HepG2 (cell line): ENCODE measurements at regions not wholly inside any gene's neighbourhood (a gene's known extent, or its start where the extent isn't known, plus 50 kb on each side); places are given as distances from the start of the nearest gene placed in this dataset.
A peak's percentile ranks its signal among the peaks of the same experiment; 100 is the strongest.

Experiments
- ATAC-seq: fragments of 200-7000 bp; cut with Tn5 transposase; 3 replicates; pipeline ENCODE4 v1.9.1; 2020; ENCODE audit warnings: mild to moderate bottlenecking, moderate library complexity
- BruUV-seq: library from RNA; stranded (reverse); fragments of 400-500 nt; replicated peaks from 2 replicates; lab custom pipeline; 2021; lab: Mats Ljungman, UMichigan
- CTCF ChIA-PET: fragments of 300-600 bp; formaldehyde crosslinking; extraction: SDS; loops from one replicate; lab custom pipeline; 2021; ENCODE audit warnings: low total read pairs, inconsistent platforms, low intra/inter-chr PET ratio; lab: Yijun Ruan, JAX
- POLR2A ChIA-PET: fragments of 350-600 bp; sonication (Branson Sonifier 250); formaldehyde crosslinking; loops from one replicate; lab custom pipeline; 2020; ENCODE audit warnings: antibody characterized with exemption, inconsistent platforms; lab: Yijun Ruan, JAX
- DNase-seq: peaks from one replicate; pipeline ENCODE4 v3.0.0-alpha.2; 2015; ENCODE audit warnings: low spot score
- FAIRE-seq: peaks from 3 replicates; lab custom pipeline; 2011; peaks lifted over from hg19 to GRCh38; lab: Jason Lieb, UNC
- H2AFZ ChIP-seq: one replicate; pipeline ENCODE4 v1.6.1; 2011; ENCODE audit warnings: low read length, inconsistent platforms
- H3K27ac ChIP-seq: fragments of 300-600 bp; 3 replicates; pipeline ENCODE4 v1.8.0; 2011; ENCODE audit warnings: mixed run types, mild to moderate bottlenecking, mixed read lengths, low read length, inconsistent platforms; ENCODE audit not compliant: insufficient read depth; ENCODE audit errors: extremely low read length
- H3K27me3 ChIP-seq, 2 experiments: fragments of 200-600 bp in 1 of 2; 2 replicates in 1 of 2; 3 replicates in 1 of 2; pipeline versions ENCODE4 v1.6.0 to v1.8.0; 2011; ENCODE audit warnings: low read length in 2 of 2, mild to moderate bottlenecking in 2 of 2, moderate library complexity in 2 of 2, inconsistent platforms in 1 of 2; ENCODE audit not compliant: insufficient read depth in 2 of 2, control insufficient read depth in 1 of 2
- H3K36me3 ChIP-seq, 2 experiments: fragments of 200-600 bp in 1 of 2; replicated peaks in 1 of 2; 2 replicates in 1 of 2; 3 replicates in 1 of 2; pipeline versions ENCODE4 v1.5.1 to v1.8.0; 2011; ENCODE audit warnings: low read length in 2 of 2, inconsistent platforms in 1 of 2; ENCODE audit not compliant: insufficient read depth in 2 of 2, control insufficient read depth in 1 of 2
- H3K4me1 ChIP-seq: 2 replicates; pipeline ENCODE4 v1.5.1; 2012; ENCODE audit warnings: low read length, inconsistent platforms; ENCODE audit not compliant: insufficient read depth
- H3K4me2 ChIP-seq: 2 replicates; pipeline ENCODE4 v1.6.0; 2011; ENCODE audit warnings: low read depth, low read length, inconsistent platforms
- H3K4me3 ChIP-seq, 3 experiments: fragments of 200-600 bp in 1 of 3; sonication (generic), shearing (Covaris generic) in 1 of 3; replicated peaks in 1 of 3; 2 replicates each; pipeline ENCODE4 v1.5.1; 2011 to 2016; ENCODE audit warnings: low read length in 3 of 3, inconsistent platforms in 2 of 3, low read depth in 2 of 3, mild to moderate bottlenecking in 2 of 3, control low read depth in 1 of 3, mixed read lengths in 1 of 3; ENCODE audit not compliant: insufficient read depth in 1 of 3
- H3K79me2 ChIP-seq: one replicate; pipeline ENCODE4 v1.6.1; 2011; ENCODE audit warnings: low read length, inconsistent platforms; ENCODE audit not compliant: insufficient read depth
- H3K9ac ChIP-seq: 2 replicates; pipeline ENCODE4 v1.6.0; 2011; ENCODE audit warnings: mild to moderate bottlenecking, low read depth, low read length, inconsistent platforms; ENCODE audit not compliant: insufficient read depth
- H3K9me3 ChIP-seq: 2 replicates; pipeline ENCODE4 v1.5.1; 2012; ENCODE audit warnings: mild to moderate bottlenecking, low read length
- H4K20me1 ChIP-seq: 2 replicates; pipeline ENCODE4 v1.6.0; 2011; ENCODE audit warnings: inconsistent platforms, mild to moderate bottlenecking, low read length, moderate library complexity; ENCODE audit not compliant: insufficient read depth
- ZBTB40 ChIP-seq, 2 experiments: fragments of 450-650 bp in 1 of 2; sonication (generic) in 1 of 2; formaldehyde crosslinking in 1 of 2; IDR thresholded peaks; 2 replicates each; pipeline versions ENCODE4 v1.6.1 to v1.8.0; 2016 to 2022; ENCODE audit warnings: antibody characterized with exemption in 1 of 2, mild to moderate bottlenecking in 1 of 2, missing genetic modification reagents in 1 of 2
- ZNF362 ChIP-seq: sonication (generic); formaldehyde crosslinking; IDR thresholded peaks from 2 replicates; pipeline ENCODE4 v1.4.0; 2020; ENCODE audit warnings: missing genetic modification reagents, mild to moderate bottlenecking, borderline replicate concordance
- WGBS: methylation state at CpG from one replicate; pipeline ENCODE4 v1.1.6; 2017; ENCODE audit warnings: low lambda C conversion rate; 5-methylcytosine and 5-hydroxymethylcytosine counted together
- in situ Hi-C: cut with HindIII; loops from 2 replicates; pipeline ENCODE4 v1.10.0; 2017; ENCODE audit warnings: low pct_unique_long_range_greater_than_20kb; ENCODE audit not compliant: extremely low pct_ligation_motif_present
- intact Hi-C: fragments of 100-400 bp; cut with micrococcal nuclease; formaldehyde crosslinking; loops from one replicate; pipeline ENCODE4 v1.10.0; 2022; ENCODE audit not compliant: unreplicated experiment

GRCh38 chr12:124471828-124472227 is 95.6 kb downstream of the NCOR2 start:
- ATAC-seq, result no peak
- TF ChIP-seq ZBTB40 (IDR thresholded peaks at IDR 0.05) (peak; percentile 38; the same call in 1 of the 2 replicates), ZBTB40 (CRISPR knock-in tag; IDR thresholded peaks at IDR 0.05) (peak; percentile 94), ZNF362 (CRISPR knock-in tag) (no peak)
- in situ Hi-C loops, result no loop called here
- WGBS, result 88% methylated on average over 2 of the region's 2 CpGs
- H3K4me3 ChIP-seq, result no peak overlapping the region
- no peaks in the 10 kb centered on the region for H3K27me3 ChIP-seq
- H3K9ac ChIP-seq, result no peak overlapping the region
- H4K20me1 ChIP-seq, result 0 out of 2 replicates have a peak, but pooled peaks cover 3% of the 10 kb centered on the region
- H3K79me2 ChIP-seq, result no peaks in the 10 kb centered on the region
- H3K4me2 ChIP-seq, result no peak overlapping the region
- H3K9me3 ChIP-seq, result peaks cover 10% of the 10 kb centered on the region; the same call in 1 of the 2 replicates
- peaks cover 14 to 55% of the 10 kb centered on the region in 2 experiments; a peak in 4 of 5 replicates for H3K36me3 ChIP-seq
- POLR2A ChIA-PET, result no interaction called here
- no peak for FAIRE-seq
- CTCF ChIA-PET, result no interaction called here
- no peak overlapping the region for H3K27ac ChIP-seq
- no peaks in the 10 kb centered on the region for H3K4me1 ChIP-seq
- H2AFZ ChIP-seq, result no peak overlapping the region
- BruUV-seq, result no TSS peak
- DNase-seq, result no peak
- intact Hi-C loops, result no loop called here
